K562 (cell line): ENCODE measurements at regions not wholly inside any gene's neighbourhood (a gene's known extent, or its start where the extent isn't known, plus 50 kb on each side); places are given as distances from the start of the nearest gene placed in this dataset.

ENCODE experiments used
- ATAC-seq: fragments of 200-7000 bp; cut with Tn5 transposase; 3 replicates; pipeline ENCODE4 v1.9.1; 2020; ENCODE audit warnings: moderate library complexity
- BruUV-seq: library from RNA; stranded (reverse); fragments of 400-500 nt; replicated peaks from 2 replicates; lab custom pipeline; 2021; lab: Mats Ljungman, UMichigan
- CTCF ChIA-PET: fragments of 300-600 bp; formaldehyde crosslinking; extraction: SDS; loops from one replicate; lab custom pipeline; 2021; ENCODE audit warnings: low intra/inter-chr PET ratio; lab: Yijun Ruan, JAX
- POLR2A ChIA-PET: fragments of 300-600, 350-650 bp; sonication (Branson Sonifier 250); formaldehyde crosslinking; extraction: SDS; loops from one replicate; lab custom pipeline; 2021; ENCODE audit warnings: antibody characterized with exemption, inconsistent platforms; lab: Yijun Ruan, JAX
- DNase-seq, 4 experiments: peaks; one replicate each; pipeline versions ENCODE4 v3.0.0 to v3.0.0-alpha.2; 2011 to 2018; ENCODE audit warnings: low spot score in 3 of 4, mixed read lengths in 3 of 4; ENCODE audit errors: extremely low read depth in 1 of 4
- FAIRE-seq: peaks from 2 replicates; lab custom pipeline; 2011; peaks lifted over from hg19 to GRCh38; lab: Jason Lieb, UNC
- H2AFZ ChIP-seq: 2 replicates; pipeline ENCODE4 v1.6.0; 2011; ENCODE audit warnings: low read depth, low read length, control low read depth, inconsistent platforms
- H3K27ac ChIP-seq: fragments of 200-600 bp; 3 replicates; pipeline ENCODE4 v1.8.0; 2011; ENCODE audit warnings: low read depth, mild to moderate bottlenecking, control low read depth, inconsistent platforms, low read length, moderate library complexity, mixed read lengths; ENCODE audit errors: extremely low read depth
- H3K27me3 ChIP-seq, 2 experiments: fragments of 300-600 bp in 1 of 2; 2 replicates in 1 of 2; 3 replicates in 1 of 2; pipeline versions ENCODE4 v1.6.0 to v1.8.0; 2011; ENCODE audit warnings: inconsistent platforms in 2 of 2, low read length in 2 of 2, mild to moderate bottlenecking in 1 of 2, mixed read lengths in 1 of 2, moderate library complexity in 1 of 2; ENCODE audit not compliant: control insufficient read depth in 2 of 2, insufficient read depth in 2 of 2
- H3K36me3 ChIP-seq: fragments of 300-600 bp; 3 replicates; pipeline ENCODE4 v1.8.0; 2011; ENCODE audit warnings: mild to moderate bottlenecking, low read length, inconsistent platforms; ENCODE audit not compliant: control insufficient read depth, insufficient read depth
- H3K4me1 ChIP-seq, 2 experiments: fragments of 200-600 bp in 1 of 2; replicated peaks in 1 of 2; 2 replicates in 1 of 2; 3 replicates in 1 of 2; pipeline versions ENCODE4 v1.5.1 to v1.8.0; 2011; ENCODE audit warnings: inconsistent platforms in 2 of 2, low read length in 2 of 2, mild to moderate bottlenecking in 1 of 2, mixed read lengths in 1 of 2, moderate library complexity in 1 of 2; ENCODE audit not compliant: control insufficient read depth in 2 of 2, insufficient read depth in 2 of 2
- H3K4me2 ChIP-seq: 2 replicates; pipeline ENCODE4 v1.6.1; 2011; ENCODE audit warnings: low read length, control low read depth, inconsistent platforms, mixed read lengths; ENCODE audit not compliant: insufficient read depth
- H3K4me3 ChIP-seq: fragments of 200-600 bp; sonication (generic), shearing (Covaris generic); 2 replicates; pipeline ENCODE4 v1.5.1; 2016; ENCODE audit warnings: control low read depth, inconsistent platforms
- H3K79me2 ChIP-seq: fragments of 200-600 bp; 3 replicates; pipeline ENCODE4 v1.8.0; 2011; ENCODE audit warnings: low read length, inconsistent platforms; ENCODE audit not compliant: control insufficient read depth, insufficient read depth
- H3K9ac ChIP-seq, 2 experiments: 2 replicates each; pipeline versions ENCODE4 v1.6.0 to v1.6.1; 2011; ENCODE audit warnings: low read depth in 2 of 2, low read length in 2 of 2, control low read depth in 1 of 2, inconsistent platforms in 1 of 2, mild to moderate bottlenecking in 1 of 2, mixed read lengths in 1 of 2; ENCODE audit not compliant: insufficient read depth in 1 of 2
- H3K9me1 ChIP-seq: one replicate; pipeline ENCODE4 v1.6.0; 2011; ENCODE audit warnings: inconsistent platforms, mild to moderate bottlenecking, low read length, moderate library complexity; ENCODE audit not compliant: control insufficient read depth, insufficient read depth
- H3K9me3 ChIP-seq: replicated peaks from 2 replicates; pipeline ENCODE4 v1.5.1; 2011; ENCODE audit warnings: low read depth, low read length, inconsistent platforms; ENCODE audit not compliant: control insufficient read depth, insufficient read depth
- H4K20me1 ChIP-seq: replicated peaks from 2 replicates; pipeline ENCODE4 v1.6.1; 2011; ENCODE audit warnings: low read length, inconsistent platforms, mixed read lengths; ENCODE audit not compliant: control insufficient read depth, insufficient read depth
- CEBPG ChIP-seq, 3 experiments: fragments of 200-800 bp in 1 of 3; sonication (Bioruptor generic) in 1 of 3; sonication (generic) in 1 of 3; formaldehyde crosslinking in 1 of 3; IDR thresholded peaks in 2 of 3; conservative IDR thresholded peaks in 1 of 3; 2 replicates each; pipeline versions ENCODE4 v1.6.1 to v1.8.0; 2016 to 2022; ENCODE audit warnings: missing compliant biosample characterization in 2 of 3, missing genetic modification characterization in 2 of 3, mild to moderate bottlenecking in 1 of 3, missing genetic modification reagents in 1 of 3
- FOXM1 ChIP-seq, 2 experiments: fragments of 450-650 bp in 1 of 2; sonication (generic) in 1 of 2; formaldehyde crosslinking in 1 of 2; IDR thresholded peaks; 2 replicates each; pipeline versions ENCODE4 v1.6.1 to v1.9.0; 2017 to 2022; ENCODE audit warnings: low read depth in 2 of 2, mild to moderate bottlenecking in 2 of 2, missing genetic modification reagents in 1 of 2, moderate library complexity in 1 of 2
- GATAD2B ChIP-seq: fragments of 450-650 bp; IDR thresholded peaks from 2 replicates; pipeline ENCODE4 v1.6.1; 2017; ENCODE audit warnings: mild to moderate bottlenecking, borderline replicate concordance
- KDM4B ChIP-seq, 2 experiments: fragments of 450-650 bp in 1 of 2; sonication (generic) in 1 of 2; IDR thresholded peaks; 2 replicates each; pipeline ENCODE4 v1.6.1; 2016 to 2017; ENCODE audit warnings: borderline replicate concordance in 2 of 2, antibody characterized with exemption in 1 of 2, low read depth in 1 of 2, mild to moderate bottlenecking in 1 of 2
- MAZ ChIP-seq, 2 experiments: fragments of 450-650 bp in 1 of 2; sonication (generic) in 1 of 2; formaldehyde crosslinking; IDR thresholded peaks in 1 of 2; conservative IDR thresholded peaks in 1 of 2; 2 replicates each; pipeline versions ENCODE4 v1.4.0 to v1.5.0; 2020; ENCODE audit warnings: mild to moderate bottlenecking in 1 of 2, missing genetic modification reagents in 1 of 2
- OTX1 ChIP-seq: fragments of 450-650 bp; formaldehyde crosslinking; IDR thresholded peaks from 2 replicates; pipeline ENCODE4 v1.4.0; 2022; ENCODE audit warnings: mild to moderate bottlenecking
- PHF8 ChIP-seq: fragments of 200-600 bp; sonication (generic); IDR thresholded peaks from 2 replicates; pipeline ENCODE4 v1.6.1; 2012; ENCODE audit warnings: mixed run types, mild to moderate bottlenecking, inconsistent platforms, low read length, moderate library complexity, borderline replicate concordance
- SNIP1 ChIP-seq: fragments of 450-650 bp; IDR thresholded peaks from 2 replicates; pipeline ENCODE4 v1.7.1; 2017; ENCODE audit warnings: low read depth, mild to moderate bottlenecking
- ZNF3 ChIP-seq: fragments of 250-450 bp; sonication (Bioruptor Pico); IDR thresholded peaks from 2 replicates; pipeline ENCODE4 v1.5.0; 2021; ENCODE audit warnings: mild to moderate bottlenecking, moderate library complexity
- WGBS: fragments of 100-300 bp; shearing (Covaris generic); methylation state at CpG from one replicate; pipeline ENCODE4 v1.1.6; 2016; ENCODE audit warnings: low coverage, mixed read lengths; ENCODE audit not compliant: insufficient coverage; ENCODE audit errors: missing lambda C conversion rate; 5-methylcytosine and 5-hydroxymethylcytosine counted together
- in situ Hi-C: fragments of 300-500 bp; cut with MboI; formaldehyde crosslinking; loops from 4 replicates; pipeline ENCODE4 v1.15.0; 2018; ENCODE audit warnings: inconsistent platforms, mixed read lengths
- intact Hi-C: fragments of 100-400 bp; cut with micrococcal nuclease; formaldehyde crosslinking; loops from 2 replicates; pipeline ENCODE4 v1.14.2; 2022
- TF ChIP-seq, protein P1 (sequence below): sonication (generic); IDR thresholded peaks from 2 replicates; pipeline ENCODE4 v1.6.1; 2016
- TF ChIP-seq, protein P2 (sequence below): fragments of 200-400 bp; formaldehyde crosslinking; IDR thresholded peaks from 2 replicates; pipeline ENCODE4 v1.6.1; 2017; ENCODE audit warnings: mild to moderate bottlenecking, low read depth, low read length, moderate library complexity

DNA sequence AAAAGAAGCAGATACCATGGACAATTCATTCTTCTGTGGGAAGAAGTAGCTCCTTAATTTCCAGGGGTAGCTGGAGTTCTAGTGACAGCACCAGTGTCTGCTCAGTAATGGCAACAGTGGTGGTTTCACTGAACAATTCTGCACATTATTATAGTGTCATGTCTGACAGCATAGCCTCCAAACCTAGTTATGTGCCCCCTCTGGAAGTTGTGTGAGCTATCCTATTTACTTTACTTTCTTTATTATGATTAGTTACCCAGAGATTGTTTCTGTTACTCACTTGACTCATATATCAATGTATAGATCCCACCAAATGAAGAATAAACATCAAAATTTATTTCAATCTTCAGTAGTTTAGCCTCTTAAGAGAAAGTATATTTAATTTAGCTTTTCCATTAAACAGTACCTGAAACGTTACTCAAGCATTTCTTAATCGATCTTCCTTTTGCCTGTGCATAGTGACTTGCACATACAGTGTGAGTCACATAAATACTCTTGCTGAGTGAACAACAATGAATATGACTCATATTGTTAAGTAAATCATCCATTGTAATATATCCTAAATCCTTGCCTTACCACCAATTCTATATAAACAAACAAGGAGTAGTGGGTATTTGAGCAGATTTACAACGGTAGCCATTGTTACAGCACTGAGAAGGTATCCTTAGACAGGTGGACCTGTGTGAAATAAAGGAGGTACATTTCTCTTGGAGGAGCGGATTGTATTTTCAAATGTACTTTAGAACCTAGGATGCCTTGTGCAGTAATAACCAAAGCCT lies 534.7 kb downstream of the ANKRD50 start:
- TF ChIP-seq MAZ (CRISPR knock-in tag; conservative IDR thresholded peaks at IDR 0.05 in 1 of 2, IDR thresholded peaks at IDR 0.05 in 1 of 2) (no peak), GATAD2B (no peak), PHF8 (no peak), ZNF3 (no peak), OTX1 (no peak), SNIP1 (no peak), FOXM1 (IDR thresholded peaks at IDR 0.05; ENCODE audit: low read depth) (no peak), FOXM1 (CRISPR knock-in tag; IDR thresholded peaks at IDR 0.05; ENCODE audit: low read depth) (no peak), KDM4B (IDR thresholded peaks at IDR 0.05; ENCODE audit: borderline replicate concordance in 2 of 2, low read depth in 1 of 2) (no peak), CEBPG (CRISPR knock-in tag; IDR thresholded peaks at IDR 0.05) (no peak), CEBPG (tag; conservative IDR thresholded peaks at IDR 0.05 in 1 of 2, IDR thresholded peaks at IDR 0.05 in 1 of 2) (no peak)
- TF ChIP-seq, protein P1, sequence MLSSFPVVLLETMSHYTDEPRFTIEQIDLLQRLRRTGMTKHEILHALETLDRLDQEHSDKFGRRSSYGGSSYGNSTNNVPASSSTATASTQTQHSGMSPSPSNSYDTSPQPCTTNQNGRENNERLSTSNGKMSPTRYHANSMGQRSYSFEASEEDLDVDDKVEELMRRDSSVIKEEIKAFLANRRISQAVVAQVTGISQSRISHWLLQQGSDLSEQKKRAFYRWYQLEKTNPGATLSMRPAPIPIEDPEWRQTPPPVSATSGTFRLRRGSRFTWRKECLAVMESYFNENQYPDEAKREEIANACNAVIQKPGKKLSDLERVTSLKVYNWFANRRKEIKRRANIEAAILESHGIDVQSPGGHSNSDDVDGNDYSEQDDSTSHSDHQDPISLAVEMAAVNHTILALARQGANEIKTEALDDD: no peak
- TF ChIP-seq, protein P2, sequence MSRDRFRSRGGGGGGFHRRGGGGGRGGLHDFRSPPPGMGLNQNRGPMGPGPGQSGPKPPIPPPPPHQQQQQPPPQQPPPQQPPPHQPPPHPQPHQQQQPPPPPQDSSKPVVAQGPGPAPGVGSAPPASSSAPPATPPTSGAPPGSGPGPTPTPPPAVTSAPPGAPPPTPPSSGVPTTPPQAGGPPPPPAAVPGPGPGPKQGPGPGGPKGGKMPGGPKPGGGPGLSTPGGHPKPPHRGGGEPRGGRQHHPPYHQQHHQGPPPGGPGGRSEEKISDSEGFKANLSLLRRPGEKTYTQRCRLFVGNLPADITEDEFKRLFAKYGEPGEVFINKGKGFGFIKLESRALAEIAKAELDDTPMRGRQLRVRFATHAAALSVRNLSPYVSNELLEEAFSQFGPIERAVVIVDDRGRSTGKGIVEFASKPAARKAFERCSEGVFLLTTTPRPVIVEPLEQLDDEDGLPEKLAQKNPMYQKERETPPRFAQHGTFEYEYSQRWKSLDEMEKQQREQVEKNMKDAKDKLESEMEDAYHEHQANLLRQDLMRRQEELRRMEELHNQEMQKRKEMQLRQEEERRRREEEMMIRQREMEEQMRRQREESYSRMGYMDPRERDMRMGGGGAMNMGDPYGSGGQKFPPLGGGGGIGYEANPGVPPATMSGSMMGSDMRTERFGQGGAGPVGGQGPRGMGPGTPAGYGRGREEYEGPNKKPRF: no peak
- Histone ChIP-seq H3K27ac (no peak overlapping the region), H3K27me3 (no peaks in the 10 kb centered on the region), H3K4me3 (no peak overlapping the region), H3K4me2 (no peak overlapping the region), H3K9me3 (peaks cover 3% of the 10 kb centered on the region; the same call in 1 of the 2 replicates), H3K79me2 (no peaks in the 10 kb centered on the region), H3K36me3 (no peaks in the 10 kb centered on the region), H3K9me1 (no peaks in the 10 kb centered on the region), H4K20me1 (no peaks in the 10 kb centered on the region), H3K4me1 (no peaks in the 10 kb centered on the region), H2AFZ (no peak overlapping the region), H3K9ac (no peak overlapping the region)
- intact Hi-C loops: no loop called here
- POLR2A ChIA-PET: no interaction called here
- in situ Hi-C loops: no loop called here
- BruUV-seq: no TSS peak
- CTCF ChIA-PET: no interaction called here
- FAIRE-seq (no peak), DNase-seq (no peak), ATAC-seq (no peak)
- WGBS: 2% methylated on average over 4 of the region's 4 CpGs
